ENCODE measurements at regions not wholly inside any gene's neighbourhood (a gene's known extent, or its start where the extent isn't known, plus 50 kb on each side); places are given as distances from the start of the nearest gene placed in this dataset.
A peak's percentile ranks its signal among the peaks of the same experiment; 100 is the strongest.
"Not testable (repeated sequence)": the region's sequence is repeated elsewhere in the genome, so short reads cannot be mapped to it uniquely, and the experiment has no call there.

DNA sequence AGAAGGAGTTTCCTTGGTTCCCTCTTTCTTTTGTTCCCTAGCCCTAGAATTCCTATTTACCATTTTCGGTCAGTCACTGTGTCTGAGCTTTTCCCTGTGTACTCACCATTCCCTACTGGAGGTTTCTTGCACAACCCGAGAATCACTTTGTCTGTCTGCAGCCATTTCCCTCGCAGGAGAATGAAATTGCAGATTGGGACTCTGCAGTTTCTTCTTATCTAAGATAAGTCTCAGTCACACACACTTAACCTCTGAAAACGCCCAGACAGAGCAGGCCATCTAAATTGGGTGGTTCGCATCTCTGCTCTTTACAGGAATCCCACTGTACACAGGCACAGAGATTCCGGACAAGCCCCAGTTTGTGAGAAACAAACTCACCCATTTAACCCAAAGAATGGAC, 58.6 kb upstream of the CNTNAP2 start:
- DNase-seq = no peak

GRCh38 chr7:146054909-146055308, 61.7 kb upstream of the CNTNAP2 start:
- DNase-seq = no peak

GRCh38 chr7:146053492-146053891, 63.1 kb upstream of the CNTNAP2 start:
- no peak for DNase-seq

DNA sequence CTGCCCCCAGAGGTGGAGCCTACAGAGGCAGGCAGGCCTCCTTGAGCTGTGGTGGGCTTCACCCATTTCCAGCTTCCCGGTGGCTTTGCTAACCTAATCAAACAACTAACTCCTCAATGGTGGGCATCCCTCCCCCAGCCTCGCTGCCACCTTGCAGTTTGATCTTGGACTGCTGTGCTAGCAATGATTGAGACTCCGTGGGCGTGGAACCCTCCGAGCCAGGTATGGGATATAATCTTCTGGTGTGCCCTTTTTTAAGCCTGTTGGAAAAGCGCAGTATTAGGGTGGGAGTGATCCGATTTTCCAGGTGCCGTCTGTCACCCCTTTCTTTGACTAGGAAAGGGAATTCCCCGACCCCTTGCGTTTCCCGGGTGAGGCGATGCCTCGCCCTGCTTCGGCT, 73.3 kb upstream of the CNTNAP2 start:
- not testable (repeated sequence) for DNase-seq

DNA sequence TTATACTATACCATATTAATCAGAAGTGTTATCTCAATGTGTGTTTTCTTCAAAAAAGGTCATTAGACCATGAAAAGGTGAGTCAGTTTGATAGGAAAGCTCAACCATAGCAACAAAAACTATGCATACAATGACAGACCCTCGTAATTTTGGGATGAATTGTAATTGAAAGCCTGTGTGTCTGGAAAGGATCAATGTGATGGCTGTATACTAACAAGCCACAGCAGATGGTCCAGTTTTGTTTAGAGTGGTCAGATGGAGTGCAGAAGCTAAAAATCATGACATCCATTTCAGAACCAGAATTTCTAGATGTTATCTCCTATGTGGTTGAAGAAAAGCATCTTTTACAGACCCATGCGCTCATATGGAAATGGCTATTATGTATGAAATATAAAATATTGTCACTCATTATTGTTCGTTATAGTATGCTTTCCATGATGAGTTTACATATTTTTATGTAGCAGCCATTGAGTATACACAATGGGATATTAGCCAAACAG, 88.3 kb upstream of the CNTNAP2 start:
- no peak for DNase-seq

- no peak for DNase-seq
These were observed 89.4 kb upstream of the CNTNAP2 start for GRCh38 chr7:146027243-146027642.

DNA sequence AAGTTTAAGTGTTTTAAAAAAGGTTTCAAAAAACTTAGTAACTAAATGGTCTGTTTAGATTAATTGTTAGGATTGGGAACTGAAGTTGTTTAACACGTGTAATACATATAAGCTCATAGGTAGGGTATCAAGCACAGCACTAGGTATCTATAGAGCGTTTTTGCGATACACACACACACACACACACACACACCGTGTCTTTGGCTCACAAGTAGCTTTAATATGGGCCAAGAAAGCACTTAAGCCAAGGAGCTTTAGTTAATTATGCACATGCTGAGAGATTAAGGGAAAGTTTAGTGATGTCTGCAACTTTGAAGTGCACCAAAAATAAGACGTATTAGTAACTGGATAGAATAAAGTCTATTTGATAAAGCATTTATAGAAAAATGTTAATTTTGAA, 93.8 kb upstream of the CNTNAP2 start:
- no peak for DNase-seq

- DNase-seq = not testable (repeated sequence)
These were observed 97.3 kb upstream of the CNTNAP2 start for GRCh38 chr7:146019041-146020004.

- DNase-seq = not testable (repeated sequence)
These were observed 99.2 kb upstream of the CNTNAP2 start for GRCh38 chr7:146017366-146017765.

DNA sequence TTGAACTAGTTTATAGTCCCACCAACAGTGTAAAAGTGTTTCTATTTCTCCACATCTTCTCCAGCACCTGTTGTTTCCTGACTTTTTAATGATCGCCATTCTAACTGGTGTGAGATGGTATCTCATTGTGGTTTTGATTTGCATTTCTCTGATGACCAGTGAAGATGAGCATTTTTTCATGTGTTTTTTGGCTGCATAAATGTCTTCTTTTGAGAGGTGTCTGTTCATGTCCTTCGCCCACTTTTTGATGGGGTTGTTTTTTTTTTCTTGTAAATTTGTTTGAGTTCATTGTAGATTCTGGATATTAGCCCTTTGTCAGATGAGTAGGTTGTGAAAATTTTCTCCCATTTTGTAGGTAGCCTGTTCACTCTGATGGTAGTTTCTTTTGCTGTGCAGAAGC, 102.4 kb upstream of the CNTNAP2 start:
- DNase-seq = not testable (repeated sequence)

DNA sequence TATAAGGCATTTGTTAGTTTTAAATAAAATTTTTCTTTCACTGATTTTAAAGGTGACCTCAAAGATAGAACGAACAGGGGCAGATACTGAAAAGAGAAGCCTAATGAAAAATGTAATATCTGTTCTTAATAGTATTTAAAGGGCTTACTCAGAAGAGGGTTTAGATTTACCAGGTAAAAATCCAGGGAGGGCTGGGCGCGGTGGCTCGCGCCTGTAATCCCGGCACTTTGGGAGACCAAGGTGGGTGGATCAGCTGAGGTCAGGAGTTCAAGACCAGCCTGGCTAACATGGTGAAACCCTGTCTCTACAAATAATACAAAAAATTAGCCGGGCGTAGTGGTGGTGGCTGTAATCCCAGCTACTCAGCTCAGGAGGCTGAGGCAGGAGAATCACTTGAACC, 108.3 kb upstream of the CNTNAP2 start:
- no peak for DNase-seq

GRCh38 chr7:146004805-146005204, 111.8 kb upstream of the CNTNAP2 start:
- no peak for DNase-seq

DNA sequence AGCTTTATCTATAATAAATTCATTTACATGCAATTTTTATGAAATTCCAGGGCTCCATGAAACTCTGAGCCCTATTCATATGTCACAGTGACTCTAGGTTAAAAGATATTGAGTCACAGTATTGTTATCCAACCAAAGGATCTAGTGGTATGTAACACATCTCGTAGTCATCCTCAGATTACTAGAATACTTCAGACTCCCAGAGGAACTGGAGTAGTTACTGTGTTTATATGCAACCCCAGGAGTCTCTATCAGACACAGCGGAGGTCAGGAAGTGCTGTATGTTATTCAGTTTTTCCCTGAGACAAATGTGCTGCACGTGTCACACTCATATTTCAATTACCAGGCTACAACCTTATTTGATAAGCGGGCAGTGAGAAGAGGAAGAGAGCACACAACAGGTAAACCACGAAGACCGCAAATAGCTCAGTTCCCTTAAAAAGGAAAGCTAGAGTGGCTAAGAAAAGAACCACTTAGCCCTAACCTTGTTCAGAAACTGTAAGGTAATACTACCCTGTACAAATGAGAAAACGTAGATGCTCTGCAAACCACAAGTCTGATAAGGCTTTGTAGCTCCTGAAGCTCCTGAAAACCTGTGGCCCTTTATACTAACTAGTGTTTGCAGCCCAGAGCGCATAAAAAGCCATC, 114.0 kb upstream of the CNTNAP2 start:
- DNase-seq = no peak

- no peak for DNase-seq
These were observed 114.6 kb upstream of the CNTNAP2 start for GRCh38 chr7:146002008-146002407.

GRCh38 chr7:146000882-146001281, 115.7 kb upstream of the CNTNAP2 start:
- no peak for DNase-seq

DNA sequence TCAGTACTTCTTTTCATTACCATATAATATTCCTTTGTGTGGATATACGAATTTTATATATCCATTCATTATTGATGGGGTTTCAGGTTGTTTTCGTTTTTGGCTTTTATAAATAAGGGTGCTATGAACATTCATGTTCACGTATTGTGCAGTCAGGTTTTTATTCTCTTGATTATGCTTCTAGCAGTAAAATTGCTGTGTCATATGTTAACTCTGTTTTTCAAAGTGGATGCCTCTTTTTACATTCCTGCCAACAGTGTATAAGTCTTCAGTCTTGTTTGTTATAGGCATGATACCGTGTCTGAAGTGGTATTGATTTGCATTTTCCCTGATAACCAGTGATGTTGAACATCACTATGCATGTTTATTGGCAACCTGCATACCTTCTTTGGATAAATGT, 127.1 kb upstream of the CNTNAP2 start:
- DNase-seq = no peak

DNA sequence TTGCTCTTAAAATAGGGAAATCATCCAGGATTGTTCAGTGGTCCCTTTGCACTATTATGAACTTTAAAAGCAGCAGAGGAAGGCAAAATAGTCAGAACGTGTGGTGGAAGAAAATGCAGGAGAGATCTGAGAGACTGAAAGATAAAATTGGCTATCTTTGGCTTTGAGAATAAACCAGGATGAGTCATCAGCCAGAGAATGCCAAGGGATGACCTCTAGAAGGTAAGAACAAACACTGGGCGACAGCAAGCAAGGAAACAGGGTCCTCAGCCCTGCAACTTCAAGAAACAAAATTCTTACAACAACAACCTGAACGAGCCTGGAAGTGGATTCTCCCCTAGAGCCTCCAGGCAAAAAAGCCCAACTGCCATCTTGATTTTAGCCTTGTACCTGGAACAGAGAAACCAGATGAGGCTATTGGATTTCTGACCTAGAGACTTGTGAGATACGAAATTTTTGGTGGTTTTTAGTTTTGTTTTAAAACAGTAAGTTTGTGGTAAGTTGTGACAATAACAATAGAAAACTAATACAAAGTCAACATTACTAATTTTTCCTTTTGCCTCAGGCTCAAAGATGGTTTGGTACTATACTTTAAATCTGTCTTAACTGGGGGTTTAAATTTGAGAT, 130.2 kb upstream of the CNTNAP2 start:
- no peak for DNase-seq

DNA sequence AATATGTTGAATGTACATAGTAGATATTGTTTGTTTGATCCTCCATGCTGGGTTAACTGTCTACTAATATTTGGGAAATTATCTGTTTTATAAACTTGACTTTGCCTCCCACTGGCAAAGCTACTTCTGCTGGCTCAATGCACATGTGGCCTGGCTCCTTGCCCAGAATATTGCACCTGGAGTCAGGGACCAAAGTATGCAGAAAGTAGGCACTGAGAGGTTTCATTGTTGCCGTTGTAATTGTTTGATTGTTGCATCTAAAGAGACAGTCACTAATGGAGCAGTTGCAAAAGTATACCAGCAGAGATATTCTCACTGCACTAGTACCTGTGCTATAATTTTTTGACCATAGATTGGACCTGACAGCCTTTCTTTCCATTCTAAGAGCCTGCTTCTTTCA, 137.8 kb upstream of the CNTNAP2 start:
- peak; percentile 93 for DNase-seq

- DNase-seq = no peak
These were observed 156.6 kb upstream of the CNTNAP2 start for GRCh38 chr7:145959981-145960380.

GRCh38 chr7:145957160-145957890, 159.3 kb upstream of the CNTNAP2 start:
- DNase-seq = no peak

DNA sequence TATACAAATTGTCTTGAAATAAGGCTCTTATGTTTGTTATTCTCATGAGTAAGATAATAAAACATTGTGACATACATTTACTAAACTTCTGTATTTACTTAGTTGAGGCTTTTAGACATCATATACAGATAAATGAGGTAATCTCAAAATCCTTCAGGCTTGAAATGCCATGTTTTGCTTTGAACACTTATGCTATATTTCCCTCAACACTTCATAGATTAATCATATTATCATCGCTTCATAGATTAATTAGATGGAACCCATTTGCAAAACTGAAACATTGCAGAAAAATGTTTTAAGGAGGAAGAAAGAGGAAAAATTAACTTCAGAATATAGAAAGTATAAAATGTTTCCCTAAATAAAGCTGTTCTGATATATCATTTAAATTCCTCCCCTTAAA, 165.0 kb upstream of the CNTNAP2 start:
- DNase-seq = no peak

GRCh38 chr7:145928937-145929336, 187.7 kb upstream of the CNTNAP2 start:
- no peak for DNase-seq

DNA sequence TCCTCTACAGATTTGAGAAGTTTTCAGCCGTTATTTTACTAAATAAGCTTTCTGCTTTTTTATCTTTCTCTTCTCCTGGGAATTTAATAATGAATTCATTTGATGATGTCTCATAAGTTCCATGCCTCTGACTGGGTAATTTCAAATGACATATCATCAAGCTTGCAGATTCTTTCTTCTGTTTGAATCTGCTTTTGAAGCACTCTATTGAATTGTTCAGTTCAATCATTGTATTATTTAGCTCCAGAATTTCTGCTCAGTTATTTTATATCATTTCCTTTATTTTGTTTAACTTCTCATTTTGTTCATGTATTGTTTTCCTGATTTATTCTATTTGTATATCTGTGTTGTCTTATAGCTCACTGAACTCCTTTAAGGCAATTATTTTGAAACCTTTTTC, 196.9 kb upstream of the CNTNAP2 start:
- no peak for DNase-seq
